BJ (cell line): ENCODE measurements at regions not wholly inside any gene's neighbourhood (a gene's known extent, or its start where the extent isn't known, plus 50 kb on each side); places are given as distances from the start of the nearest gene placed in this dataset.

Experiments
- CTCF ChIA-PET: fragments of 350-600 bp; formaldehyde crosslinking; extraction: SDS; loops from one replicate; lab custom pipeline; 2021; ENCODE audit warnings: antibody characterized with exemption, inconsistent platforms; lab: Yijun Ruan, JAX
- POLR2A ChIA-PET: fragments of 300-600 bp; sonication (Branson Sonifier 250); formaldehyde crosslinking; extraction: SDS; loops from one replicate; lab custom pipeline; 2021; ENCODE audit warnings: antibody characterized with exemption; lab: Charles Lee
- DNase-seq: peaks from one replicate; pipeline ENCODE4 v3.0.0-alpha.2; 2011; ENCODE audit warnings: low read depth
- H3K27me3 ChIP-seq: 2 replicates; pipeline ENCODE4 v1.6.0; 2011; ENCODE audit warnings: low read length; ENCODE audit not compliant: control insufficient read depth, insufficient read depth
- H3K36me3 ChIP-seq: 2 replicates; pipeline ENCODE4 v1.5.1; 2011; ENCODE audit warnings: low read length; ENCODE audit not compliant: control insufficient read depth, insufficient read depth
- H3K4me3 ChIP-seq: 2 replicates; pipeline ENCODE4 v1.5.1; 2011; ENCODE audit warnings: low read depth, mild to moderate bottlenecking, control low read depth, low read length
- CTCF ChIP-seq: IDR thresholded peaks from 2 replicates; pipeline ENCODE4 v1.5.1; 2011; ENCODE audit warnings: low read depth, mild to moderate bottlenecking, control low read depth, inconsistent platforms, low read length, moderate library complexity; ENCODE audit not compliant: insufficient read depth

GRCh38 chr6:121571455-121571854 lies 136.0 kb downstream of the GJA1 start:
- POLR2A ChIA-PET, result no interaction called here
- DNase-seq, result no peak
- no peak overlapping the region for H3K4me3 ChIP-seq
- H3K27me3 ChIP-seq, result no peaks in the 10 kb centered on the region
- H3K36me3 ChIP-seq, result no peaks in the 10 kb centered on the region
- TF ChIP-seq CTCF, result no peak
- CTCF ChIA-PET, result no interaction called here

GRCh38 chr6:121573481-121573880 lies 138.0 kb downstream of the GJA1 start:
- DNase-seq, result no peak
- Histone ChIP-seq H3K36me3 (no peaks in the 10 kb centered on the region), H3K27me3 (no peaks in the 10 kb centered on the region), H3K4me3 (no peak overlapping the region)
- CTCF ChIA-PET, result interaction anchor here (0.9 kb wide), 1 partner anchor 10 kb away, joined by 3 read pairs; no protein-coding TSS in a partner anchor
- TF ChIP-seq CTCF, result no peak
- POLR2A ChIA-PET, result no interaction called here

- H3K36me3 ChIP-seq, result no peaks in the 10 kb centered on the region
- no peak for TF ChIP-seq CTCF
- H3K4me3 ChIP-seq, result no peak overlapping the region
- no peak for DNase-seq
- CTCF ChIA-PET, result no interaction called here
- POLR2A ChIA-PET, result no interaction called here
- no peaks in the 10 kb centered on the region for H3K27me3 ChIP-seq
These were observed 142.8 kb downstream of the GJA1 start for GRCh38 chr6:121578216-121578615.

- Histone ChIP-seq H3K27me3 (no peaks in the 10 kb centered on the region), H3K4me3 (no peak overlapping the region), H3K36me3 (no peaks in the 10 kb centered on the region)
- POLR2A ChIA-PET, result no interaction called here
- no peak for DNase-seq
- TF ChIP-seq CTCF, result no peak
- CTCF ChIA-PET, result interaction anchor here (0.6 kb wide), 1 partner anchor 10 kb away, joined by 3 read pairs; no protein-coding TSS in a partner anchor
These were observed 144.0 kb downstream of the GJA1 start for GRCh38 chr6:121579478-121579877.

GRCh38 chr6:121581327-121581726 lies 145.9 kb downstream of the GJA1 start:
- H3K27me3 ChIP-seq, result no peaks in the 10 kb centered on the region
- ChIA-PET CTCF (interaction anchor here (0.6 kb wide), 1 partner anchor 113 kb away, joined by 4 read pairs; no protein-coding TSS in a partner anchor), POLR2A (interaction anchor here (0.7 kb wide), 1 partner anchor 120 kb away, joined by 3 read pairs; no protein-coding TSS in a partner anchor)
- H3K4me3 ChIP-seq, result no peak overlapping the region
- no peak for DNase-seq
- H3K36me3 ChIP-seq, result no peaks in the 10 kb centered on the region
- TF ChIP-seq CTCF, result no peak
